IPS DF 6.9 (cell line): ENCODE measurements at regions not wholly inside any gene's neighbourhood (a gene's known extent, or its start where the extent isn't known, plus 50 kb on each side); places are given as distances from the start of the nearest gene placed in this dataset.

Source experiments
- DNase-seq: peaks from one replicate; pipeline ENCODE4 v3.0.0-alpha.2; 2013; ENCODE audit warnings: low read depth, low spot score
- H3K27ac ChIP-seq: one replicate; pipeline ENCODE4 v1.5.1; 2013; ENCODE audit warnings: low read length, control low read depth
- H3K27me3 ChIP-seq: 2 replicates; pipeline ENCODE4 v1.6.1; 2013; ENCODE audit warnings: mild to moderate bottlenecking, low read length; ENCODE audit not compliant: control insufficient read depth, insufficient read depth
- H3K36me3 ChIP-seq: 2 replicates; pipeline ENCODE4 v1.6.1; 2013; ENCODE audit warnings: low read length; ENCODE audit not compliant: control insufficient read depth, insufficient read depth
- H3K4me1 ChIP-seq: 2 replicates; pipeline ENCODE4 v1.6.1; 2013; ENCODE audit warnings: low read length; ENCODE audit not compliant: control insufficient read depth, insufficient read depth
- H3K4me3 ChIP-seq: 2 replicates; pipeline ENCODE4 v1.5.1; 2013; ENCODE audit warnings: mild to moderate bottlenecking, low read length
- H3K9me3 ChIP-seq: 2 replicates; pipeline ENCODE4 v1.6.1; 2013; ENCODE audit warnings: low read length, inconsistent platforms; ENCODE audit not compliant: control insufficient read depth, insufficient read depth
- WGBS: extraction: QIAGEN DNeasy Blood & Tissue Kit; methylation state at CpG from one replicate; pipeline ENCODE4 v1.1.7; 2013; ENCODE audit warnings: mixed read lengths, missing lambda C conversion rate; ENCODE audit not compliant: insufficient read length, insufficient coverage; 5-methylcytosine and 5-hydroxymethylcytosine counted together

- H3K36me3 ChIP-seq = no peaks in the 10 kb centered on the region
- H3K27ac ChIP-seq = no peak overlapping the region
- H3K9me3 ChIP-seq = no peaks in the 10 kb centered on the region
- no peak for DNase-seq
- no peak overlapping the region for H3K4me3 ChIP-seq
- H3K27me3 ChIP-seq = no peaks in the 10 kb centered on the region
- no peaks in the 10 kb centered on the region for H3K4me1 ChIP-seq
Observed at GRCh38 chr14:42671636-42672035, 1065.0 kb downstream of the LRFN5 start.

DNA sequence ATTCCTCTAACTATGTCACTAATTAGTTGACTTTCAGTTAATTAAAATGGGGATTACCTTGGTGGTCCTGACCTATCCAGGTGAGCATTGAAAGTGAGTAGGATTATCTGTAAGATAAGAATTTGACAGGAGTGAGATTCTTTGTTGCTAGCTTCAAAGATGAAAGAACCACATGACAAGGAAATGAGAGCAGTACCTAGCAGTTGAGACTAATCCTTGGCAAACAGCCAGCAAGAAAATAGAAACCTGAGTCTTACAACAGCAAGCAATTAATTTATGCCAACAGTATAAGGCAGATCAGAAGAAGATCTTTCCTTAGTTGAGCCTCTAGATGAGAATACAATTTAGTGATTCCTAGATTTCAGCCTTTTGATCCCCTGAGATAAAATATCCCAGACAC lies 1058.4 kb downstream of the LRFN5 start:
- Histone ChIP-seq H3K4me3 (no peak overlapping the region), H3K27me3 (no peaks in the 10 kb centered on the region), H3K9me3 (no peaks in the 10 kb centered on the region), H3K4me1 (no peaks in the 10 kb centered on the region), H3K36me3 (no peaks in the 10 kb centered on the region), H3K27ac (no peak overlapping the region)
- no peak for DNase-seq

GRCh38 chr14:42664190-42664589 lies 1057.5 kb downstream of the LRFN5 start:
- Histone ChIP-seq H3K36me3 (no peaks in the 10 kb centered on the region), H3K27me3 (no peaks in the 10 kb centered on the region), H3K9me3 (no peaks in the 10 kb centered on the region), H3K4me1 (no peaks in the 10 kb centered on the region), H3K4me3 (no peak overlapping the region), H3K27ac (no peak overlapping the region)
- no peak for DNase-seq
- no CpG with 5 or more reads among the region's 1 CpG for WGBS

DNA sequence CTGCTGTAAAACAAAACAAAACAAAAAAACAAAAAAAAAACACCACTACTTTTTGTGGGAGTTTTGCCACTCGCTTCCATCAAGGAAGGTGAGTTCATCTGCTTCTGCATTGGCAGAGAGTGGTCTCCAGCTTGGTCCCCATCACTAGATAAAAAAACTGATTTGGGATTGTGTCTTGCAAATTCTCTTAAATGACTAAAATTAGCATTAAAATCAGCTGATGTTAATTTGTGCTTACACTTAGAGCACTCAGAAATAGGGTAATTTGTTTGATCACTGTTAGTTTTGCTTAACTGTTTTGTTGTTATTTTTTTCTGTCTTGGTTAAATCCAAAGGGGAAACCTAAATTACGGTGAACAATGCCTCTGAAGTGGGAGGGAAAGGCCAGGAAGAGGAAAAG lies 1048.0 kb downstream of the LRFN5 start:
- H3K9me3 ChIP-seq = no peaks in the 10 kb centered on the region
- WGBS = no CpG with 5 or more reads among the region's 2 CpGs
- no peaks in the 10 kb centered on the region for H3K4me1 ChIP-seq
- peaks cover 15% of the 10 kb centered on the region; the same call in 1 of the 2 replicates for H3K27me3 ChIP-seq
- no peak for DNase-seq
- no peak overlapping the region for H3K4me3 ChIP-seq
- H3K27ac ChIP-seq = no peak overlapping the region
- H3K36me3 ChIP-seq = no peaks in the 10 kb centered on the region

GRCh38 chr14:42642787-42643186 lies 1036.1 kb downstream of the LRFN5 start:
- no peak for DNase-seq
- H3K27me3 ChIP-seq = no peaks in the 10 kb centered on the region
- no peaks in the 10 kb centered on the region for H3K36me3 ChIP-seq
- H3K4me1 ChIP-seq = no peaks in the 10 kb centered on the region
- H3K9me3 ChIP-seq = no peaks in the 10 kb centered on the region
- H3K27ac ChIP-seq = no peak overlapping the region
- no peak overlapping the region for H3K4me3 ChIP-seq
- whole genome bisulfite sequencing = 100% methylated on average over 2 of the region's 3 CpGs

GRCh38 chr14:42633504-42634095 lies 1026.9 kb downstream of the LRFN5 start:
- no peak overlapping the region for H3K4me3 ChIP-seq
- WGBS = no CpG with 5 or more reads among the region's 6 CpGs
- no peak for DNase-seq
- H3K4me1 ChIP-seq = no peaks in the 10 kb centered on the region
- no peaks in the 10 kb centered on the region for H3K36me3 ChIP-seq
- H3K9me3 ChIP-seq = no peaks in the 10 kb centered on the region
- H3K27me3 ChIP-seq = no peaks in the 10 kb centered on the region
- no peak overlapping the region for H3K27ac ChIP-seq

GRCh38 chr14:42629553-42629952 lies 1022.9 kb downstream of the LRFN5 start:
- Histone ChIP-seq H3K27me3 (no peaks in the 10 kb centered on the region), H3K9me3 (no peaks in the 10 kb centered on the region), H3K36me3 (no peaks in the 10 kb centered on the region), H3K27ac (no peak overlapping the region), H3K4me1 (no peaks in the 10 kb centered on the region), H3K4me3 (no peak overlapping the region)
- no peak for DNase-seq
- no CpG with 5 or more reads among the region's 1 CpG for WGBS

DNA sequence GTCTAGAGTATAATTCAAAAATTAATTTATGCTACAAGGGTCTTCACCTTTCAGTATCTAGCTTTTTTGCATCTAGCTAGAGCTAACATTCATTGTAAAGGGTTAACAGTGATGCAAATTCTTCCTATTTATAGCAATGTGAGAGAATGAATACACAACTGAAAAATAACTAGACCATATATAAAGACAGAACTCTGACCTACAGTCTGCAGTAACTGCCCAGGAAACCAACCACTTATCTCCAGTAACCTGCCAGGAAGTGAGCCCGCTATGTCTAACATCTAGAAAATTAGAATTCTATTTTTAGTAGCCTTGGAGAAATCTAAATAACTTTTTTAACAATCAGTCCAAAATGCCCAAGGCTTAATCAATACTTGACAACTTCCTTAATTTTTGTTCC lies 1021.9 kb downstream of the LRFN5 start:
- H3K27me3 ChIP-seq = no peaks in the 10 kb centered on the region
- H3K36me3 ChIP-seq = no peaks in the 10 kb centered on the region
- H3K9me3 ChIP-seq = no peaks in the 10 kb centered on the region
- H3K4me3 ChIP-seq = no peak overlapping the region
- no peak overlapping the region for H3K27ac ChIP-seq
- DNase-seq = no peak
- WGBS = no CpG with 5 or more reads among the region's 1 CpG
- no peaks in the 10 kb centered on the region for H3K4me1 ChIP-seq

DNA sequence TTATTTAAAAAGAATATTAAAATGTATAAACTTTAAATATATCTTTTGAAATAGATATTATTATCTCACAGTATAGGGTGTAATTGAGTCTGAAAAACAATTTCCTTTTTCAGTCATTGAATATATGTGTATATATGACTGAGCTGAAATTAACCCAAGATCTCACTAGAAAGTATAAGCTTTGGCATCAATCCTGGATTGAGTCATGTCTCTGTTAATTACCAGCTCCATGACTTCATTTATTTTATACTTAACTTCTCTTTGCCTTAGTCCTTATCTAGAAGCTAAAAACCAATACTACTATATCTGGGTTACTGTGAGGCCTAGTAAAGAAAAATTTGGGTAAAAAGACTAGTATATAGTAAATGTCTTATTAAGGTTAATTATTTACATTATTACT lies 1020.3 kb downstream of the LRFN5 start:
- Histone ChIP-seq H3K4me3 (no peak overlapping the region), H3K4me1 (no peaks in the 10 kb centered on the region), H3K36me3 (no peaks in the 10 kb centered on the region), H3K9me3 (no peaks in the 10 kb centered on the region), H3K27me3 (no peaks in the 10 kb centered on the region), H3K27ac (no peak overlapping the region)
- no peak for DNase-seq

- Histone ChIP-seq H3K27me3 (no peaks in the 10 kb centered on the region), H3K9me3 (no peaks in the 10 kb centered on the region), H3K4me1 (no peaks in the 10 kb centered on the region), H3K36me3 (no peaks in the 10 kb centered on the region), H3K4me3 (no peak overlapping the region), H3K27ac (no peak overlapping the region)
- no peak for DNase-seq
- WGBS = no CpG with 5 or more reads among the region's 1 CpG
Observed at GRCh38 chr14:42624980-42625761, 1018.5 kb downstream of the LRFN5 start.

DNA sequence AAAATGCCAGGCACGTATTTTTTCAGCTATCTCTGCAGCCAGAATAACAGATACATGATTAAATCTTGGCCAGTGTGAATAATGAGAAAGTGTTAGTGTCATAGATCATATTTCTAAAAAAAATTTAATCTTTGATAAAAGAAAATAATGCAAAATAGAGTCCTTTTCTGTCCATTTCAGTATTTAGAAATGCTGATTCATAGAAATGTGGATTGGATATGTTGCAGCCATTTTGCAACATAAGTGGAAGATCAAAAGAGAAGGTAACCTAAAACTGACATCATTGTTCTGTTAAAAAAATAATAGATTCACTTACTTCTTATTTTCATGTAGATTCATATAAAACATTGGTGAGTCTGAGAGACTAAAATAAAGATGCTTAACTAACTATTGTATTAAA lies 1010.3 kb downstream of the LRFN5 start:
- Histone ChIP-seq H3K4me3 (no peak overlapping the region), H3K36me3 (no peaks in the 10 kb centered on the region), H3K27me3 (no peaks in the 10 kb centered on the region), H3K4me1 (no peaks in the 10 kb centered on the region), H3K9me3 (no peaks in the 10 kb centered on the region), H3K27ac (no peak overlapping the region)
- no CpG with 5 or more reads among the region's 1 CpG for WGBS
- DNase-seq = no peak
